SK-N-SH treated with all-trans-retinoic acid at 6 μM for 48 hours (cell line): ENCODE measurements at regions not wholly inside any gene's neighbourhood (a gene's known extent, or its start where the extent isn't known, plus 50 kb on each side); places are given as distances from the start of the nearest gene placed in this dataset.

Experiments
- ATAC-seq: fragments of 200-7000 bp; cut with Tn5 transposase; 3 replicates; pipeline ENCODE4 v1.9.1; 2020; ENCODE audit warnings: mild to moderate bottlenecking, moderate library complexity
- ARNTL ChIP-seq: fragments of 450-650 bp; formaldehyde crosslinking; IDR thresholded peaks from 2 replicates; pipeline ENCODE4 v1.5.0; 2020; ENCODE audit warnings: low read depth, mild to moderate bottlenecking, moderate library complexity, borderline replicate concordance
- BACH2 ChIP-seq: fragments of 250-450 bp; sonication (Bioruptor Pico); IDR thresholded peaks from 2 replicates; pipeline ENCODE4 v1.9.0; 2021; ENCODE audit warnings: mild to moderate bottlenecking, borderline replicate concordance
- CSDC2 ChIP-seq: fragments of 250-450 bp; sonication (Bioruptor Pico); IDR thresholded peaks from 2 replicates; pipeline ENCODE4 v1.5.0; 2020; ENCODE audit warnings: mild to moderate bottlenecking, moderate library complexity
- CSRNP3 ChIP-seq: fragments of 250-450 bp; sonication (Bioruptor Pico); IDR thresholded peaks from 2 replicates; pipeline ENCODE4 v1.5.1; 2021; ENCODE audit warnings: mild to moderate bottlenecking, moderate library complexity
- ESRRG ChIP-seq: fragments of 250-450 bp; sonication (Bioruptor Pico); IDR thresholded peaks from 2 replicates; pipeline ENCODE4 v1.6.1; 2021; ENCODE audit warnings: mild to moderate bottlenecking
- GLIS3 ChIP-seq: fragments of 250-450 bp; sonication (Bioruptor Pico); IDR thresholded peaks from 2 replicates; pipeline ENCODE4 v1.5.0; 2020; ENCODE audit warnings: mild to moderate bottlenecking, moderate library complexity
- ISL1 ChIP-seq: fragments of 250-450 bp; sonication (Bioruptor Pico); IDR thresholded peaks from 2 replicates; pipeline ENCODE4 v2.1.2; 2022; ENCODE audit warnings: mild to moderate bottlenecking, moderate library complexity
- OSR1 ChIP-seq: fragments of 250-450 bp; sonication (Bioruptor Pico); IDR thresholded peaks from 2 replicates; pipeline ENCODE4 v1.8.0; 2022; ENCODE audit warnings: moderate library complexity, mild to moderate bottlenecking, inconsistent platforms
- PPARA ChIP-seq: fragments of 250-450 bp; sonication (Bioruptor Pico); IDR thresholded peaks from 2 replicates; pipeline ENCODE4 v1.5.0; 2020; ENCODE audit warnings: mild to moderate bottlenecking, borderline replicate concordance
- RARB ChIP-seq: fragments of 250-450 bp; sonication (Bioruptor Pico); IDR thresholded peaks from 2 replicates; pipeline ENCODE4 v1.8.0; 2021; ENCODE audit warnings: mild to moderate bottlenecking, moderate library complexity
- SNAI2 ChIP-seq: fragments of 250-450 bp; sonication (Bioruptor Pico); IDR thresholded peaks from 2 replicates; pipeline ENCODE4 v1.5.0; 2020; ENCODE audit warnings: mild to moderate bottlenecking, moderate library complexity
- TCF4 ChIP-seq: fragments of 250-450 bp; sonication (Bioruptor Pico); IDR thresholded peaks from 2 replicates; pipeline ENCODE4 v1.8.0; 2021; ENCODE audit warnings: mild to moderate bottlenecking, moderate library complexity, borderline replicate concordance
- TOX ChIP-seq: fragments of 250-450 bp; sonication (Bioruptor Pico); IDR thresholded peaks from 2 replicates; pipeline ENCODE4 v1.8.0; 2021; ENCODE audit warnings: mild to moderate bottlenecking, moderate library complexity, borderline replicate concordance
- ZC3H10 ChIP-seq: fragments of 250-450 bp; sonication (Bioruptor Pico); IDR thresholded peaks from 2 replicates; pipeline ENCODE4 v1.5.1; 2021; ENCODE audit warnings: mild to moderate bottlenecking, moderate library complexity
- ZFP3 ChIP-seq: fragments of 250-450 bp; sonication (Bioruptor Pico); IDR thresholded peaks from 2 replicates; pipeline ENCODE4 v1.5.0; 2020; ENCODE audit warnings: mild to moderate bottlenecking, moderate library complexity
- ZFP30 ChIP-seq: fragments of 450-650 bp; formaldehyde crosslinking; IDR thresholded peaks from 2 replicates; pipeline ENCODE4 v1.5.0; 2022; ENCODE audit warnings: mild to moderate bottlenecking, moderate library complexity
- ZNF565 ChIP-seq: fragments of 450-650 bp; formaldehyde crosslinking; conservative IDR thresholded peaks from 2 replicates; pipeline ENCODE4 v1.5.0; 2020; ENCODE audit warnings: low read depth, mild to moderate bottlenecking, moderate library complexity
- ZNF70 ChIP-seq: fragments of 450-650 bp; formaldehyde crosslinking; IDR thresholded peaks from 2 replicates; pipeline ENCODE4 v1.5.0; 2020; ENCODE audit warnings: mild to moderate bottlenecking, moderate library complexity
- ZNF8 ChIP-seq: fragments of 450-650 bp; formaldehyde crosslinking; IDR thresholded peaks from 2 replicates; pipeline ENCODE4 v1.5.0; 2020; ENCODE audit warnings: mild to moderate bottlenecking, moderate library complexity
- TF ChIP-seq, protein P1 (sequence below): fragments of 250-450 bp; sonication (Bioruptor Pico); IDR thresholded peaks from 2 replicates; pipeline ENCODE4 v1.8.0; 2020; ENCODE audit warnings: mild to moderate bottlenecking, moderate library complexity, borderline replicate concordance
- TF ChIP-seq, protein P2 (sequence below): fragments of 250-450 bp; sonication (Bioruptor Pico); IDR thresholded peaks from 2 replicates; pipeline ENCODE4 v1.5.0; 2020; ENCODE audit warnings: mild to moderate bottlenecking, moderate library complexity
- TF ChIP-seq, protein P3 (sequence below): fragments of 250-450 bp; sonication (Bioruptor Pico); IDR thresholded peaks from 2 replicates; pipeline ENCODE4 v1.8.0; 2021; ENCODE audit warnings: low read depth, mild to moderate bottlenecking, moderate library complexity, borderline replicate concordance
- TF ChIP-seq, protein P4 (sequence below): fragments of 250-450 bp; sonication (Bioruptor Pico); IDR thresholded peaks from 2 replicates; pipeline ENCODE4 v1.5.1; 2020; ENCODE audit warnings: low read depth, mild to moderate bottlenecking, moderate library complexity

DNA sequence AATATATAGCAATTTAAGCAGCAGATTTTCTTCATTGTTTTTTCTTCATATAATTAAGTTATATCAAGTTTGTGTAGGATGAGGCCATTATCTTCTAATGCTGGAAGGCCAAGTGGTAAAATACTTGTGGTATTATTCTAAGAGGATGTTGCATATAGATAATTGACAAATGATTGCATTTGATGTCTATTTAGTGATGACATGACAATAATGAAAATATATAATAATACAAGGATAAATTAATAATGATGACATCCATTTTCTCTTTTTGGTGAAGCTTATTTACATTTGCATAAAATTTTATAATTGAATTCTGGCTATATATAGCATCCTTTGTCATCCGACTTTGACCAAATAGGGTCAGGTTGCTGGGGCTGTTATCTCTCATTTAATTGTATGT lies 195.4 kb upstream of the KCNJ16 start:
- ATAC-seq: no peak
- TF ChIP-seq ZFP3 (no peak), ARNTL (CRISPR knock-in tag) (no peak), SNAI2 (CRISPR knock-in tag) (no peak), CSRNP3 (CRISPR knock-in tag) (no peak), RARB (no peak), ZC3H10 (CRISPR knock-in tag) (no peak), PPARA (CRISPR knock-in tag) (no peak), ZFP30 (CRISPR knock-in tag) (no peak), ZNF8 (CRISPR knock-in tag) (no peak), OSR1 (no peak), ZNF565 (CRISPR knock-in tag) (no peak), TOX (CRISPR knock-in tag) (no peak), ISL1 (CRISPR knock-in tag) (no peak), TCF4 (CRISPR knock-in tag) (no peak), ZNF70 (CRISPR knock-in tag) (no peak), BACH2 (CRISPR knock-in tag) (no peak)
- TF ChIP-seq, protein P1, sequence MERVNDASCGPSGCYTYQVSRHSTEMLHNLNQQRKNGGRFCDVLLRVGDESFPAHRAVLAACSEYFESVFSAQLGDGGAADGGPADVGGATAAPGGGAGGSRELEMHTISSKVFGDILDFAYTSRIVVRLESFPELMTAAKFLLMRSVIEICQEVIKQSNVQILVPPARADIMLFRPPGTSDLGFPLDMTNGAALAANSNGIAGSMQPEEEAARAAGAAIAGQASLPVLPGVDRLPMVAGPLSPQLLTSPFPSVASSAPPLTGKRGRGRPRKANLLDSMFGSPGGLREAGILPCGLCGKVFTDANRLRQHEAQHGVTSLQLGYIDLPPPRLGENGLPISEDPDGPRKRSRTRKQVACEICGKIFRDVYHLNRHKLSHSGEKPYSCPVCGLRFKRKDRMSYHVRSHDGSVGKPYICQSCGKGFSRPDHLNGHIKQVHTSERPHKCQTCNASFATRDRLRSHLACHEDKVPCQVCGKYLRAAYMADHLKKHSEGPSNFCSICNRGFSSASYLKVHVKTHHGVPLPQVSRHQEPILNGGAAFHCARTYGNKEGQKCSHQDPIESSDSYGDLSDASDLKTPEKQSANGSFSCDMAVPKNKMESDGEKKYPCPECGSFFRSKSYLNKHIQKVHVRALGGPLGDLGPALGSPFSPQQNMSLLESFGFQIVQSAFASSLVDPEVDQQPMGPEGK (CRISPR knock-in tag): no peak
- TF ChIP-seq, protein P2, sequence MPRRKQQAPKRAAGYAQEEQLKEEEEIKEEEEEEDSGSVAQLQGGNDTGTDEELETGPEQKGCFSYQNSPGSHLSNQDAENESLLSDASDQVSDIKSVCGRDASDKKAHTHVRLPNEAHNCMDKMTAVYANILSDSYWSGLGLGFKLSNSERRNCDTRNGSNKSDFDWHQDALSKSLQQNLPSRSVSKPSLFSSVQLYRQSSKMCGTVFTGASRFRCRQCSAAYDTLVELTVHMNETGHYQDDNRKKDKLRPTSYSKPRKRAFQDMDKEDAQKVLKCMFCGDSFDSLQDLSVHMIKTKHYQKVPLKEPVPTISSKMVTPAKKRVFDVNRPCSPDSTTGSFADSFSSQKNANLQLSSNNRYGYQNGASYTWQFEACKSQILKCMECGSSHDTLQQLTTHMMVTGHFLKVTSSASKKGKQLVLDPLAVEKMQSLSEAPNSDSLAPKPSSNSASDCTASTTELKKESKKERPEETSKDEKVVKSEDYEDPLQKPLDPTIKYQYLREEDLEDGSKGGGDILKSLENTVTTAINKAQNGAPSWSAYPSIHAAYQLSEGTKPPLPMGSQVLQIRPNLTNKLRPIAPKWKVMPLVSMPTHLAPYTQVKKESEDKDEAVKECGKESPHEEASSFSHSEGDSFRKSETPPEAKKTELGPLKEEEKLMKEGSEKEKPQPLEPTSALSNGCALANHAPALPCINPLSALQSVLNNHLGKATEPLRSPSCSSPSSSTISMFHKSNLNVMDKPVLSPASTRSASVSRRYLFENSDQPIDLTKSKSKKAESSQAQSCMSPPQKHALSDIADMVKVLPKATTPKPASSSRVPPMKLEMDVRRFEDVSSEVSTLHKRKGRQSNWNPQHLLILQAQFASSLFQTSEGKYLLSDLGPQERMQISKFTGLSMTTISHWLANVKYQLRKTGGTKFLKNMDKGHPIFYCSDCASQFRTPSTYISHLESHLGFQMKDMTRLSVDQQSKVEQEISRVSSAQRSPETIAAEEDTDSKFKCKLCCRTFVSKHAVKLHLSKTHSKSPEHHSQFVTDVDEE (CRISPR knock-in tag): no peak
- TF ChIP-seq, protein P3, sequence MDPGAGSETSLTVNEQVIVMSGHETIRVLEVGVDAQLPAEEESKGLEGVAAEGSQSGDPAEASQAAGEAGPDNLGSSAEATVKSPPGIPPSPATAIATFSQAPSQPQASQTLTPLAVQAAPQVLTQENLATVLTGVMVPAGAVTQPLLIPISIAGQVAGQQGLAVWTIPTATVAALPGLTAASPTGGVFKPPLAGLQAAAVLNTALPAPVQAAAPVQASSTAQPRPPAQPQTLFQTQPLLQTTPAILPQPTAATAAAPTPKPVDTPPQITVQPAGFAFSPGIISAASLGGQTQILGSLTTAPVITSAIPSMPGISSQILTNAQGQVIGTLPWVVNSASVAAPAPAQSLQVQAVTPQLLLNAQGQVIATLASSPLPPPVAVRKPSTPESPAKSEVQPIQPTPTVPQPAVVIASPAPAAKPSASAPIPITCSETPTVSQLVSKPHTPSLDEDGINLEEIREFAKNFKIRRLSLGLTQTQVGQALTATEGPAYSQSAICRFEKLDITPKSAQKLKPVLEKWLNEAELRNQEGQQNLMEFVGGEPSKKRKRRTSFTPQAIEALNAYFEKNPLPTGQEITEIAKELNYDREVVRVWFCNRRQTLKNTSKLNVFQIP (CRISPR knock-in tag): no peak
- TF ChIP-seq, protein P4, sequence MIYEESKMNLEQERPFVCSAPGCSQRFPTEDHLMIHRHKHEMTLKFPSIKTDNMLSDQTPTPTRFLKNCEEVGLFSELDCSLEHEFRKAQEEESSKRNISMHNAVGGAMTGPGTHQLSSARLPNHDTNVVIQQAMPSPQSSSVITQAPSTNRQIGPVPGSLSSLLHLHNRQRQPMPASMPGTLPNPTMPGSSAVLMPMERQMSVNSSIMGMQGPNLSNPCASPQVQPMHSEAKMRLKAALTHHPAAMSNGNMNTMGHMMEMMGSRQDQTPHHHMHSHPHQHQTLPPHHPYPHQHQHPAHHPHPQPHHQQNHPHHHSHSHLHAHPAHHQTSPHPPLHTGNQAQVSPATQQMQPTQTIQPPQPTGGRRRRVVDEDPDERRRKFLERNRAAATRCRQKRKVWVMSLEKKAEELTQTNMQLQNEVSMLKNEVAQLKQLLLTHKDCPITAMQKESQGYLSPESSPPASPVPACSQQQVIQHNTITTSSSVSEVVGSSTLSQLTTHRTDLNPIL (CRISPR knock-in tag): no peak

DNA sequence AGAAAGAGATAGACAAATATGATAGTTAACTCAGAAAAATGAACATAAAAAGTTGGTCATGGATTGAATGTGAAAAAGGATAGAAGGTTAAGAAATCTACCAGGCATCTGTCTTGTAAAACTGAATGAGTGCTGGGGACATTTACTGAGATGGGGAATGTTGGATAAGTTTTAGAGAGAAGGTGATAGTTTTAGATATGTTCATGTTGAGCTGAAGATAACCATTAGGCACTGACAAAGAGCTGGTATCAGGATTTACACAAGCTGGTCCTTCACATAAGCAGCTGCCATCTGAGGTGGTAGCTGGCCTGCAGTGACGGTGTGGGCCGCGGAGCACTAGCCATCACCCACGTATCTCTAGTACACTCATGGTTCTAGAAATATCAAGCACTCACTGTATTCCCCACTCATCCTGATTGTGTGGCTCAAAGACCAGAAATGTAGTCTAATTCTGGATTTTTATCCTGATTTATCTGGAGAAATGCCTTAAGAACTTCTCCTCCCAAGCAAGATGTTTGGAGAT lies 194.4 kb upstream of the KCNJ16 start:
- ATAC-seq: no peak
- TF ChIP-seq OSR1: no peak
- TF ChIP-seq SNAI2 (CRISPR knock-in tag): no peak
- no peak for TF ChIP-seq ZNF70 (CRISPR knock-in tag)
- no peak for TF ChIP-seq CSDC2 (CRISPR knock-in tag)
- no peak for TF ChIP-seq CSRNP3 (CRISPR knock-in tag)
- TF ChIP-seq GLIS3 (CRISPR knock-in tag): no peak
- TF ChIP-seq, protein P3 (CRISPR knock-in tag): no peak
- no peak for TF ChIP-seq TCF4 (CRISPR knock-in tag)
- no peak for TF ChIP-seq ESRRG (CRISPR knock-in tag)
- TF ChIP-seq, protein P1 (CRISPR knock-in tag): no peak
- TF ChIP-seq ISL1 (CRISPR knock-in tag): no peak
- TF ChIP-seq ZNF565 (CRISPR knock-in tag): no peak
